ENCODE measurements at regions not wholly inside any gene's neighbourhood (a gene's known extent, or its start where the extent isn't known, plus 50 kb on each side); places are given as distances from the start of the nearest gene placed in this dataset.

DNA sequence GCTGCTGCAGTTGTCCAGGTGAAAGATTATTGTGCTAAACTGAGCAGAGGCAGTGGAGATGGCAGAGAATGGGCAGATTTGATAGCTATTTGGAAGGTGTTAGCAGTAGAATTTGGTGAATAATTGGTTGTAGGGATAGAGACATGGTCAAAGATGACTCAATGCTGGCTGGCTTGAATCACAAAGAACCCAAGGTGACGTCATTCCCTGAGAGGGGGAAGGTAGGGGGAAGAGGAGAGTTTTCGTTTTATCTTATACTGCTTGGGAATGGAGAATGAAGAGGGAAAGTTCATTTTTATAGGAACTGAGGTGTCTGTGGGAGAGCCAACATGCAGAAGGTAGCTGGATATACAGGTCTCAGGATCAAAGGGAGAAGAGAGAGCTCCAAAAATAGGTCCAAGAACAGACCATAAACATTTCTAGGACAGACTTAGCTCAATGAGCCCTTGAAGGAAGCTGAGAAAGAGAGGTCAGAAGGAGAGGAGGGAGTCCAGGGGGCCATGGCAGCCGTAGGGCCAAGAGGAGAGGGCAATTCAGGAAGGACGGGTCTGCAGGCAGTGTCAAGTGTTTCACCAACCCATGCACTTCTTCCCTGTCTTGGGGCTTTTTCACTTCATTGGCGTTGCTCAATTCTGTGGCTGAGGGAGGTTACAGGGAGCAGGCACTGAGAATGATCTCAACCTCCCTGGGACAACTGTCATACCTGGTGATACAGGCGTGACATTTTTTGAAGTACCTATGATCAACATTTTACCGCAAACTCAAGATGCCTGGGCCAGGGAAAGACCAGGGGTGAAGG is 281.3 kb downstream of the TDRD15 start:
- no peak overlapping the region for H3K4me3 ChIP-seq
- H3K27me3 ChIP-seq, result no peaks in the 10 kb centered on the region
- DNase-seq, result no peak
- H3K36me3 ChIP-seq, result no peaks in the 10 kb centered on the region
- H3K27ac ChIP-seq, result no peak overlapping the region
- intact Hi-C loops (cut with DNase I; ENCODE audit: low total_unique reads), result no loop called here
- TF ChIP-seq, protein P1, sequence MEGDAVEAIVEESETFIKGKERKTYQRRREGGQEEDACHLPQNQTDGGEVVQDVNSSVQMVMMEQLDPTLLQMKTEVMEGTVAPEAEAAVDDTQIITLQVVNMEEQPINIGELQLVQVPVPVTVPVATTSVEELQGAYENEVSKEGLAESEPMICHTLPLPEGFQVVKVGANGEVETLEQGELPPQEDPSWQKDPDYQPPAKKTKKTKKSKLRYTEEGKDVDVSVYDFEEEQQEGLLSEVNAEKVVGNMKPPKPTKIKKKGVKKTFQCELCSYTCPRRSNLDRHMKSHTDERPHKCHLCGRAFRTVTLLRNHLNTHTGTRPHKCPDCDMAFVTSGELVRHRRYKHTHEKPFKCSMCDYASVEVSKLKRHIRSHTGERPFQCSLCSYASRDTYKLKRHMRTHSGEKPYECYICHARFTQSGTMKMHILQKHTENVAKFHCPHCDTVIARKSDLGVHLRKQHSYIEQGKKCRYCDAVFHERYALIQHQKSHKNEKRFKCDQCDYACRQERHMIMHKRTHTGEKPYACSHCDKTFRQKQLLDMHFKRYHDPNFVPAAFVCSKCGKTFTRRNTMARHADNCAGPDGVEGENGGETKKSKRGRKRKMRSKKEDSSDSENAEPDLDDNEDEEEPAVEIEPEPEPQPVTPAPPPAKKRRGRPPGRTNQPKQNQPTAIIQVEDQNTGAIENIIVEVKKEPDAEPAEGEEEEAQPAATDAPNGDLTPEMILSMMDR (IDR thresholded peaks at IDR 0.05), result no peak
- H3K4me1 ChIP-seq, result no peaks in the 10 kb centered on the region
- no peaks in the 10 kb centered on the region for H3K9me3 ChIP-seq

DNA sequence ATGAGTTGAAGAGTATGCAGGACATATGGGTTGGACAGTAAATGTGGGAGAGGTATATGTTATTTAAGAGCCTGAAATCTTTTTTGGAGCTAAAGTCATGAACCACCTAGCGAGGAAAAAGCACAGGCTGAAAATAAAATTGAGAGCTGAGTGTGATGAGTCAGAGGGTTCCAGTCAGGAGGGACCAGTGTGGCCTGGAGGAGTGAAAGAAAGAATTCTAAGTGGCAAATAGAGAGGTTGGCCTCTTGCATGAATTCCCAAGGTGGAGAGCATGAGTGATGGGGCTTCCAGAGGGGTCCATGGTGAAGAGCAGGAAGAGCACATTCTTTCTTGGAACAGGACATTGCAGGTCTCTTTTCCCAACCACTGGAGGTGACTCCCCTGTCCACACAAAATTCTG is 282.6 kb downstream of the TDRD15 start:
- H3K27ac ChIP-seq, result no peak overlapping the region
- intact Hi-C loops (cut with DNase I; ENCODE audit: low total_unique reads), result no loop called here
- TF ChIP-seq, protein P1 (IDR thresholded peaks at IDR 0.05), result no peak
- no peaks in the 10 kb centered on the region for H3K4me1 ChIP-seq
- no peaks in the 10 kb centered on the region for H3K36me3 ChIP-seq
- H3K4me3 ChIP-seq, result no peak overlapping the region
- H3K27me3 ChIP-seq, result no peaks in the 10 kb centered on the region
- no peak for DNase-seq
- H3K9me3 ChIP-seq, result no peaks in the 10 kb centered on the region

DNA sequence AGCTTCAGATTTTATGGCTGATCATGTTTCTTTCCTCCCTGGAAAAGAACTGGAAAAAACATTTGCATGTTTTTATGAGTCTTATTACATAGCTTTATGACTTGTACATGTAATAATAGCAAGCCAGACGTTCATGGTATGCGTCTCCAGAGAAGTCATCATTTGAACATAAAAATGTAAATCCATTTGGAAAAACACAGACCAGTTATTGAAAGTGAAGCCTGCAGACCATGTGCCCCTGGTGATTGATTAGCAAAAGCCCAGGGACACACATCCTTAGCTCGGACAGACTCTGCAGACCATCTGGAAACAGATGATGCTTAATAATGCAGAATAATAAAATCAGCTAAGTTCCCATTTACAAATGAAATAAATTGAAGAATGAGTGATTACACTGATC is 283.1 kb downstream of the TDRD15 start:
- H3K9me3 ChIP-seq, result no peaks in the 10 kb centered on the region
- no peaks in the 10 kb centered on the region for H3K36me3 ChIP-seq
- intact Hi-C loops (cut with DNase I; ENCODE audit: low total_unique reads), result no loop called here
- H3K4me1 ChIP-seq, result no peaks in the 10 kb centered on the region
- no peak overlapping the region for H3K4me3 ChIP-seq
- TF ChIP-seq, protein P1 (IDR thresholded peaks at IDR 0.05), result no peak
- H3K27ac ChIP-seq, result no peak overlapping the region
- DNase-seq, result no peak
- no peaks in the 10 kb centered on the region for H3K27me3 ChIP-seq

DNA sequence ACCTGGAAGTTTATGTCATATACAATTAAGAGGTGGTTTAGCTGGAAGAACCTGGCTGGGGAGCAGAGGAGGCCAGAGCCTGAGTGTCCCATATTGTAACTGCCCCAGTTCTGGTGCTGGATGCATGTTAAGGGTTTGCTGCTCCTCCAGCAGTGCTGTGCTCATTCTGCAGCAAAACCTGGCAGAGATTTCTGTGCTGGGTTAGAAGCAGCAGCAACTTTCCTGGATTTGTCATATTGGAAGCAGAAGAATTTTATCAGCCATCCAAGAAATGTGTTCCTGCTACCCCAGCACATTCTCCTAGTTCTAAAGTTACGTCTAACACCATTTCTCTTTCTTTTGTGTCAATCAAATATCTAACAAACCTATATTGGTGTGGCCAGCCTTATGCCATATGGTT is 284.1 kb downstream of the TDRD15 start:
- no peaks in the 10 kb centered on the region for H3K9me3 ChIP-seq
- no peaks in the 10 kb centered on the region for H3K27me3 ChIP-seq
- TF ChIP-seq, protein P1 (IDR thresholded peaks at IDR 0.05), result no peak
- intact Hi-C loops (cut with DNase I; ENCODE audit: low total_unique reads), result no loop called here
- H3K36me3 ChIP-seq, result no peaks in the 10 kb centered on the region
- no peaks in the 10 kb centered on the region for H3K4me1 ChIP-seq
- H3K27ac ChIP-seq, result no peak overlapping the region
- DNase-seq, result no peak
- no peak overlapping the region for H3K4me3 ChIP-seq

DNA sequence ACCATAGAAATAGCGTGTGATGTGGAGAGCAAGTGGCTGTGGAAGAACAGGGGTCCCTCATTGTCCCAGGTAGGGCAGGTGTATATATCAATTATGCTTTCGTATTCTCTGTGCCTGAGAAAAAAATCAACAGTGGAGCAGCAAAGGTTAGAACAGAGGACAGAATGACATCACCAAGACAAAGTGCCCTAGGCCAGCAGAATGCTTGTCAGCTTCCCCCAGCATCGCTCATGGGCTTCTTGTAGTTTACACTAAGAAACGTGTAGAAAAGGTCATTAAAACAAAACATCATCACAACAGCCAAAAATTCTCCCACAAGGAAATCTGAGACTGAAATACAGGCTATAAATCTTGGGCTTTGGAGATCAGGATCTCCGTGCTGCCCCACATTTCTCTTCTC is 288.0 kb downstream of the TDRD15 start:
- intact Hi-C loops (cut with DNase I; ENCODE audit: low total_unique reads), result no loop called here
- TF ChIP-seq, protein P1 (IDR thresholded peaks at IDR 0.05), result no peak
- Histone ChIP-seq H3K9me3 (no peaks in the 10 kb centered on the region), H3K4me3 (no peak overlapping the region), H3K36me3 (no peaks in the 10 kb centered on the region), H3K27me3 (no peaks in the 10 kb centered on the region), H3K27ac (no peak overlapping the region), H3K4me1 (no peaks in the 10 kb centered on the region)
- DNase-seq, result no peak
